HG03280 (cell line): ENCODE measurements at regions not wholly inside any gene's neighbourhood (a gene's known extent, or its start where the extent isn't known, plus 50 kb on each side); places are given as distances from the start of the nearest gene placed in this dataset.
A peak's percentile ranks its signal among the peaks of the same experiment; 100 is the strongest.

Experiments used
- ATAC-seq: cut with Tn5 transposase; IDR thresholded peaks from one replicate; pipeline ENCODE4 v1.9.1; 2021; ENCODE audit warnings: mild to moderate bottlenecking, moderate library complexity; ENCODE audit not compliant: unreplicated experiment

- no peak for ATAC-seq
Measured at GRCh38 chr12:45102818-45103217, 51.9 kb upstream of the DBX2 start.

- no peak for ATAC-seq
Measured at GRCh38 chr12:45105996-45106395, 55.1 kb upstream of the DBX2 start.

GRCh38 chr12:45112306-45112705 is 61.4 kb upstream of the DBX2 start:
- ATAC-seq, result no peak

GRCh38 chr12:45121224-45121623 is 70.3 kb upstream of the DBX2 start:
- ATAC-seq, result no peak

- ATAC-seq, result no peak
Measured at GRCh38 chr12:45122768-45123380, 72.0 kb upstream of the DBX2 start.

GRCh38 chr12:45124485-45125155 is 73.7 kb upstream of the DBX2 start:
- no peak for ATAC-seq

- ATAC-seq, result no peak
Measured at GRCh38 chr12:45125997-45126396, 75.1 kb upstream of the DBX2 start.

- no peak for ATAC-seq
Measured at GRCh38 chr12:45128637-45129036, 77.7 kb upstream of the DBX2 start.

- ATAC-seq, result peak; percentile 73
Measured at GRCh38 chr12:45130881-45131281, 80.0 kb upstream of the DBX2 start.

GRCh38 chr12:45131506-45131905 is 80.6 kb upstream of the DBX2 start:
- no peak for ATAC-seq

GRCh38 chr12:45138609-45139008 is 77.3 kb upstream of the ANO6 start:
- ATAC-seq, result no peak

- no peak for ATAC-seq
Measured at GRCh38 chr12:45148006-45148405, 67.9 kb upstream of the ANO6 start.

GRCh38 chr12:45148619-45149018 is 67.3 kb upstream of the ANO6 start:
- ATAC-seq, result no peak

GRCh38 chr12:45165284-45165683 is 50.6 kb upstream of the ANO6 start:
- no peak for ATAC-seq

- no peak for ATAC-seq
Measured at GRCh38 chr12:45166056-45166455, 49.8 kb upstream of the ANO6 start.
